Trophoblast cell (in vitro differentiated cells and primary cell): ENCODE measurements at regions not wholly inside any gene's neighbourhood (a gene's known extent, or its start where the extent isn't known, plus 50 kb on each side); places are given as distances from the start of the nearest gene placed in this dataset.

Experiments
- DNase-seq, 2 donors: peaks; one replicate each; pipeline ENCODE4 v3.0.0-alpha.2; 2016
- H2AFZ ChIP-seq: 2 replicates; pipeline ENCODE4 v1.6.1; 2013; ENCODE audit warnings: low read length, moderate library complexity, mild to moderate bottlenecking; ENCODE audit not compliant: insufficient read depth, poor library complexity
- H2AK5ac ChIP-seq: 2 replicates; pipeline ENCODE4 v1.6.1; 2013; ENCODE audit warnings: mild to moderate bottlenecking, low read length
- H2BK120ac ChIP-seq: 2 replicates; pipeline ENCODE4 v1.6.1; 2013; ENCODE audit warnings: low read length, mild to moderate bottlenecking, moderate library complexity; ENCODE audit not compliant: insufficient read depth, poor library complexity
- H2BK12ac ChIP-seq: 2 replicates; pipeline ENCODE4 v1.6.1; 2013; ENCODE audit warnings: mild to moderate bottlenecking, low read length, moderate library complexity
- H2BK5ac ChIP-seq: 2 replicates; pipeline ENCODE4 v1.6.1; 2013; ENCODE audit warnings: low read length, low read depth, moderate library complexity, mild to moderate bottlenecking; ENCODE audit not compliant: poor library complexity
- H3K14ac ChIP-seq: 2 replicates; pipeline ENCODE4 v1.6.1; 2013; ENCODE audit warnings: mild to moderate bottlenecking, low read length
- H3K18ac ChIP-seq: 2 replicates; pipeline ENCODE4 v1.6.1; 2013; ENCODE audit warnings: mild to moderate bottlenecking, low read length
- H3K23ac ChIP-seq: 2 replicates; pipeline ENCODE4 v1.6.1; 2013; ENCODE audit warnings: low read length
- H3K27ac ChIP-seq: 2 replicates; pipeline ENCODE4 v1.5.1; 2013; ENCODE audit warnings: low read depth, mild to moderate bottlenecking, inconsistent platforms, low read length, moderate library complexity
- H3K27me3 ChIP-seq: 2 replicates; pipeline ENCODE4 v1.6.1; 2013; ENCODE audit warnings: inconsistent platforms, mild to moderate bottlenecking, low read length, moderate library complexity; ENCODE audit not compliant: insufficient read depth
- H3K36me3 ChIP-seq, 2 experiments: 1 replicate in 1 of 2; 2 replicates in 1 of 2; pipeline ENCODE4 v1.6.1; 2013; ENCODE audit warnings: low read length in 2 of 2, mild to moderate bottlenecking in 2 of 2, moderate library complexity in 1 of 2; ENCODE audit not compliant: insufficient read depth in 2 of 2, control insufficient read depth in 1 of 2
- H3K4ac ChIP-seq: 2 replicates; pipeline ENCODE4 v1.6.1; 2013; ENCODE audit warnings: low read depth, mild to moderate bottlenecking, low read length, moderate library complexity
- H3K4me1 ChIP-seq, 2 experiments: 1 replicate in 1 of 2; 2 replicates in 1 of 2; pipeline ENCODE4 v1.6.1; 2013; ENCODE audit warnings: low read length in 2 of 2, mild to moderate bottlenecking in 2 of 2, moderate library complexity in 1 of 2; ENCODE audit not compliant: insufficient read depth in 2 of 2, control insufficient read depth in 1 of 2
- H3K4me2 ChIP-seq: 2 replicates; pipeline ENCODE4 v1.6.1; 2013; ENCODE audit warnings: inconsistent platforms, mild to moderate bottlenecking, low read length, moderate library complexity
- H3K4me3 ChIP-seq: 2 replicates; pipeline ENCODE4 v1.5.1; 2013; ENCODE audit warnings: mild to moderate bottlenecking, low read depth, low read length, inconsistent platforms
- H3K79me1 ChIP-seq: one replicate; pipeline ENCODE4 v1.6.1; 2013; ENCODE audit warnings: low read length
- H3K79me2 ChIP-seq: 2 replicates; pipeline ENCODE4 v1.6.1; 2013; ENCODE audit warnings: low read length, mild to moderate bottlenecking; ENCODE audit not compliant: control insufficient read depth, insufficient read depth, poor library complexity
- H3K9ac ChIP-seq: 2 replicates; pipeline ENCODE4 v1.6.1; 2013; ENCODE audit warnings: mild to moderate bottlenecking, low read length
- H3K9me3 ChIP-seq: 2 replicates; pipeline ENCODE4 v1.6.1; 2013; ENCODE audit warnings: low read depth, mild to moderate bottlenecking, control low read depth, inconsistent platforms, low read length; ENCODE audit not compliant: insufficient read depth
- H4K12ac ChIP-seq: 2 replicates; pipeline ENCODE4 v1.6.1; 2013; ENCODE audit warnings: low read depth, mild to moderate bottlenecking, low read length, moderate library complexity
- H4K8ac ChIP-seq: 2 replicates; pipeline ENCODE4 v1.6.1; 2013; ENCODE audit warnings: low read depth, mild to moderate bottlenecking, low read length, moderate library complexity
- H4K91ac ChIP-seq: one replicate; pipeline ENCODE4 v1.6.1; 2013; ENCODE audit warnings: low read depth, mild to moderate bottlenecking, low read length, moderate library complexity
- WGBS: extraction: QIAGEN DNeasy Blood & Tissue Kit; methylation state at CpG from one replicate; pipeline ENCODE4 v1.1.7; 2013; ENCODE audit warnings: missing lambda C conversion rate; ENCODE audit not compliant: insufficient read length, insufficient coverage; ENCODE audit errors: extremely low coverage; 5-methylcytosine and 5-hydroxymethylcytosine counted together

GRCh38 chr11:70610566-70611565 lies 212.5 kb downstream of the CTTN start:
- no peak overlapping the region for H3K4me2 ChIP-seq
- no peak for DNase-seq
- no peak overlapping the region for H4K8ac ChIP-seq
- no peak overlapping the region for H3K4ac ChIP-seq
- WGBS: no CpG with 5 or more reads among the region's 22 CpGs
- H3K36me3 ChIP-seq: no peaks in the 10 kb centered on the region
- H2AK5ac ChIP-seq: no peak overlapping the region
- H3K9ac ChIP-seq: peak overlapping the region; percentile 9
- H3K79me2 ChIP-seq: no peaks in the 10 kb centered on the region
- no peak overlapping the region for H2BK5ac ChIP-seq
- no peak overlapping the region for H4K91ac ChIP-seq
- peaks cover 6% of the 10 kb centered on the region for H3K9me3 ChIP-seq
- H2AFZ ChIP-seq: no peak overlapping the region
- H2BK12ac ChIP-seq: no peak overlapping the region
- H3K23ac ChIP-seq: no peak overlapping the region
- no peaks in the 10 kb centered on the region for H3K79me1 ChIP-seq
- H3K27ac ChIP-seq: no peak overlapping the region
- no peak overlapping the region for H3K14ac ChIP-seq
- H2BK120ac ChIP-seq: no peak overlapping the region
- no peaks in the 10 kb centered on the region for H3K27me3 ChIP-seq
- H3K18ac ChIP-seq: no peak overlapping the region
- no peak overlapping the region for H4K12ac ChIP-seq
- no peak overlapping the region for H3K4me3 ChIP-seq
- peaks cover 3 to 6% of the 10 kb centered on the region in 2 experiments for H3K4me1 ChIP-seq

- Histone ChIP-seq H2BK12ac (no peak overlapping the region), H3K18ac (no peak overlapping the region), H3K14ac (no peak overlapping the region), H4K91ac (no peak overlapping the region), H3K23ac (no peak overlapping the region), H3K79me2 (no peaks in the 10 kb centered on the region), H3K36me3 (no peaks in the 10 kb centered on the region), H3K27me3 (no peaks in the 10 kb centered on the region), H3K4me3 (no peak overlapping the region), H3K9ac (no peak overlapping the region), H3K9me3 (peaks cover 6% of the 10 kb centered on the region), H4K12ac (no peak overlapping the region), H3K4me1 (peaks cover 4 to 7% of the 10 kb centered on the region in 2 experiments), H2AK5ac (no peak overlapping the region), H2BK120ac (no peak overlapping the region), H4K8ac (no peak overlapping the region), H3K79me1 (no peaks in the 10 kb centered on the region), H3K27ac (no peak overlapping the region), H3K4ac (no peak overlapping the region), H2AFZ (no peak overlapping the region), H2BK5ac (no peak overlapping the region), H3K4me2 (no peak overlapping the region)
- DNase-seq: no peak
- WGBS: no CpG with 5 or more reads among the region's 14 CpGs
Observed at GRCh38 chr11:70611821-70612220, 213.5 kb downstream of the CTTN start.

DNA sequence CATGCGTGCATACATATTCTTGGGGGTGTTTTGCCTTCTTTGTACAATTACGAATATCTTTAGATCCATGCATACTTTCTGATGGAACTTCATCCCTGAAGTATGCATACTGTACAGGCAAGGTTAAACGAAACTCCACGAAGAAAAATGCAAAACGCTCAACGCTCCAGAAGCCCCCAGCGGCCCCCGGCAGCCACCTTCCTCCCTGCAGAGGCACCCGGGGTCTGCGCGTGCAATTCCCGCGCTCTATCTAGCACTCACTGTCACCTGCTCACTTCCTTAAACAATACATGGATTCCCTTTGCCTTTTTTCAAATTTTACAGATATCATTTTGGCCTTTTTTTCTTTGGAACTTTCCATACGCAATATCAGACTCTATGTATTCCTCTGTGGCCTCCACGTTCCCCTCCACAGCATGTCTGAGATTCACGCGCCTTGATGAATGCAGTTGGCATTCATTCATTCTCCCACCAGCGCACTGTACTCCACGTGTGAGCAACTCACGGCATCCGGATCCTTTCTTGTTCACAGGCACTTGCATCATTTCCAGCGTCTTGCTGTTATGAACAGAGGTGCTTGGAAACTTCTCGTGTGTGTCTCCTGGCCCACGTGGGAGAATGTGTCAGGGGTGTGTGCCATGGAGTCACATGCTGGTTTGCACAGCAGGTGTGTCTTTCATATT lies 214.3 kb downstream of the CTTN start:
- no peak overlapping the region for H3K18ac ChIP-seq
- no peak overlapping the region for H3K23ac ChIP-seq
- DNase-seq: peak; percentile 37 to 57
- H2AK5ac ChIP-seq: no peak overlapping the region
- H3K4me2 ChIP-seq: no peak overlapping the region
- no peaks in the 10 kb centered on the region for H3K79me2 ChIP-seq
- no peaks in the 10 kb centered on the region for H3K27me3 ChIP-seq
- H3K36me3 ChIP-seq: no peaks in the 10 kb centered on the region
- H3K9ac ChIP-seq: no peak overlapping the region
- H2AFZ ChIP-seq: no peak overlapping the region
- no peak overlapping the region for H2BK5ac ChIP-seq
- H2BK120ac ChIP-seq: no peak overlapping the region
- H3K79me1 ChIP-seq: no peaks in the 10 kb centered on the region
- no peak overlapping the region for H4K91ac ChIP-seq
- H3K27ac ChIP-seq: no peak overlapping the region
- WGBS: no CpG with 5 or more reads among the region's 24 CpGs
- H3K4ac ChIP-seq: no peak overlapping the region
- no peak overlapping the region for H3K14ac ChIP-seq
- no peak overlapping the region for H2BK12ac ChIP-seq
- H3K4me1 ChIP-seq: peaks cover 11 to 13% of the 10 kb centered on the region in 2 experiments
- no peak overlapping the region for H4K12ac ChIP-seq
- H3K4me3 ChIP-seq: no peak overlapping the region
- no peak overlapping the region for H4K8ac ChIP-seq
- peaks cover 6% of the 10 kb centered on the region for H3K9me3 ChIP-seq

DNA sequence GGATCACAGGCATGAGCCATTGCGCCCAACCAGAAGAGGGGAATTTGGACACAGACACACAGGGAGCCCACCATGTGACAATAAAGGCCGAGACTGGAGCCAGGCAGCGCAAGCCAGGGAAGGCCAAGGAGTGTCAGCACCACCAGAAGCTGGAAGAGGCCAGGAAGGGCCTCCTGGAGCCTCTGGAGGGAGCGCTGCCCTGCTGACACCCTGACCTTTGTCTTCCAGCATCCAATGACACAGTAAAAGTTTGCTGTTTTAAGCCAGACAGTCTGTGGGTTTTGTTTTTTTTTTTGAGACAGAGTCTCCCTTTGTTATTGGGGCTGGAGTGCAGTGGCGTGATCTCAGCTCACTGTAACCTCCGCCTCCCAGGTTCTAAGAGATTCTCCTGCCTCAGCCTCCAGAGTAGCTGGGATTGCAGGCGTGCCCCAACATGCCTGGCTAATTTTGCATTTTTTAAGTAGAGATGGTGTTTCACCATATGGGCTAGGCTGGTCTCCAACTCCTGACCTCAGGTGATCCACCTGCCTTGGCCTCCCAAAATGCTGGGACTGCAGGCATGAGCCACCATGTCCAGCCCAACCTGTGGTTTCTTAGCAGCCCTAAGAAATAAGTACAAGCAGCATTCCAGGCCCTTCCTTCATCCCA lies 215.8 kb downstream of the CTTN start:
- H3K9ac ChIP-seq: no peak overlapping the region
- no peak overlapping the region for H2BK5ac ChIP-seq
- H2BK12ac ChIP-seq: no peak overlapping the region
- no peak overlapping the region for H3K4me2 ChIP-seq
- peaks cover 6% of the 10 kb centered on the region for H3K9me3 ChIP-seq
- H4K12ac ChIP-seq: no peak overlapping the region
- no CpG with 5 or more reads among the region's 7 CpGs for WGBS
- H3K27me3 ChIP-seq: no peaks in the 10 kb centered on the region
- no peak overlapping the region for H2AK5ac ChIP-seq
- H3K27ac ChIP-seq: peak overlapping the region; percentile 32
- H3K4me1 ChIP-seq: peaks cover 7 to 9% of the 10 kb centered on the region in 2 experiments
- no peak overlapping the region for H3K4me3 ChIP-seq
- no peaks in the 10 kb centered on the region for H3K36me3 ChIP-seq
- H4K8ac ChIP-seq: no peak overlapping the region
- peak overlapping the region; percentile 20 for H3K14ac ChIP-seq
- no peak overlapping the region for H2BK120ac ChIP-seq
- H2AFZ ChIP-seq: no peak overlapping the region
- H3K4ac ChIP-seq: no peak overlapping the region
- peak overlapping the region; percentile 32 for H4K91ac ChIP-seq
- H3K18ac ChIP-seq: peak overlapping the region; percentile 33
- DNase-seq: peak; percentile 61 to 75
- no peak overlapping the region for H3K23ac ChIP-seq
- H3K79me1 ChIP-seq: no peaks in the 10 kb centered on the region
- no peaks in the 10 kb centered on the region for H3K79me2 ChIP-seq
